Activated naive CD8-positive, alpha-beta T cell treated with anti-CD3 and anti-CD28 coated beads for 36 hours (primary cell): ENCODE measurements at regions not wholly inside any gene's neighbourhood (a gene's known extent, or its start where the extent isn't known, plus 50 kb on each side); places are given as distances from the start of the nearest gene placed in this dataset.

Experiments used
- DNase-seq: peaks from one replicate; pipeline ENCODE4 v3.0.0; 2021
- H3K27ac Mint-ChIP-seq: one replicate; pipeline ENCODE4 v1.8.0; 2022; ENCODE audit warnings: mild to moderate bottlenecking, moderate library complexity, mixed read lengths
- H3K27me3 Mint-ChIP-seq: one replicate; pipeline ENCODE4 v1.8.0; 2022; ENCODE audit warnings: mild to moderate bottlenecking, mixed read lengths
- H3K36me3 Mint-ChIP-seq: one replicate; pipeline ENCODE4 v1.8.0; 2021; ENCODE audit warnings: mild to moderate bottlenecking, mixed read lengths
- H3K4me1 Mint-ChIP-seq: one replicate; pipeline ENCODE4 v1.8.0; 2021; ENCODE audit warnings: mixed read lengths
- H3K4me3 Mint-ChIP-seq: one replicate; pipeline ENCODE4 v1.8.0; 2022; ENCODE audit warnings: mild to moderate bottlenecking, moderate library complexity, mixed read lengths
- H3K9me3 Mint-ChIP-seq: one replicate; pipeline ENCODE4 v1.8.0; 2022; ENCODE audit warnings: mixed read lengths

GRCh38 chr11:128116885-128117284, 470.5 kb downstream of the ETS1 start:
- no peak overlapping the region for H3K4me3 Mint-ChIP-seq
- DNase-seq, result no peak
- H3K27ac Mint-ChIP-seq, result no peak overlapping the region
- no peaks in the 10 kb centered on the region for H3K27me3 Mint-ChIP-seq
- no peaks in the 10 kb centered on the region for H3K9me3 Mint-ChIP-seq
- H3K36me3 Mint-ChIP-seq, result no peaks in the 10 kb centered on the region
- no peaks in the 10 kb centered on the region for H3K4me1 Mint-ChIP-seq

DNA sequence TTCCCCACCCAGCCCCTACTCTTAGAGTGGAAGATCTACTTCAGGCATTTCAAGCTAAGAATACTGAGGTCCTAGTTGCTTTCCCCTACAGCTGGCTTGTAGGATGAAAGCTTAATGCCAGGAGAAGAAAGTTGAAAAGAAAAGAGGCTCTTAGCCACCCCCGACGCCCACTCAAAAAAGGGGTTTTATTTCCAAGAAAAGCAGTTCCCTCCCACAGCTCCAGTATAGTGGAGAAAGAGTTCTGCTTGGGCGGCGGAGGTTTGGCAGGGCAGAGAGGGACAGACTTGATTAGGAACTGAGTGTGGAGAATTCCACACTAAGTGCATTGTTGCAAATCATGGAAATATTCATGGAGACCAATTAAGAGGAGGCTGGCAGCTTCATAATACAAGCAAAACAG, 470.9 kb downstream of the ETS1 start:
- no peak for DNase-seq
- Mint-ChIP-seq H3K27me3 (no peaks in the 10 kb centered on the region), H3K27ac (no peak overlapping the region), H3K4me1 (no peaks in the 10 kb centered on the region), H3K9me3 (no peaks in the 10 kb centered on the region), H3K4me3 (no peak overlapping the region), H3K36me3 (no peaks in the 10 kb centered on the region)

DNA sequence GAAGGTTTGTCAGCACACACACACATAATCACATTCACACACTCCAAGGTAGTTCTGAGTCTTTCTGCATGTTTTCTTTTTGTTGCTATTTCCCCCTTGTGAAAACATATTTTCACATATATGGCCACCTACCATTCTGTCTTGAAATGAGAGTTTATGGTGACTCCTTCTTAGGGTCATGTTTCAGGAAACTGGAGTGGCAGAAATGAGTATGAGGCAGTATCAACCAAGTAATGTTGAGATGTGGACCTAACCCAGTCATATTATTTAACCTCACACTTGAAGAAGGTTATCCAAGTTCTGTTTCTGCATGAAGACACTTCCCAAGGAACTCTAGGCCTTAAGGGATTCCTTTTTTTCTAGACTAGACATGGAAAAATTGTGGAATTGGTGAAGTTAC, 481.4 kb downstream of the ETS1 start:
- H3K27me3 Mint-ChIP-seq, result no peaks in the 10 kb centered on the region
- H3K9me3 Mint-ChIP-seq, result peaks cover 13% of the 10 kb centered on the region
- H3K4me3 Mint-ChIP-seq, result no peak overlapping the region
- H3K4me1 Mint-ChIP-seq, result peaks cover 9% of the 10 kb centered on the region
- DNase-seq, result no peak
- H3K36me3 Mint-ChIP-seq, result peaks cover 8% of the 10 kb centered on the region
- H3K27ac Mint-ChIP-seq, result no peak overlapping the region

- DNase-seq, result no peak
- Mint-ChIP-seq H3K4me1 (peaks cover 9% of the 10 kb centered on the region), H3K27ac (no peak overlapping the region), H3K9me3 (peaks cover 13% of the 10 kb centered on the region), H3K36me3 (peaks cover 8% of the 10 kb centered on the region), H3K27me3 (no peaks in the 10 kb centered on the region), H3K4me3 (no peak overlapping the region)
Measured at GRCh38 chr11:128105511-128105910, 481.8 kb downstream of the ETS1 start.

DNA sequence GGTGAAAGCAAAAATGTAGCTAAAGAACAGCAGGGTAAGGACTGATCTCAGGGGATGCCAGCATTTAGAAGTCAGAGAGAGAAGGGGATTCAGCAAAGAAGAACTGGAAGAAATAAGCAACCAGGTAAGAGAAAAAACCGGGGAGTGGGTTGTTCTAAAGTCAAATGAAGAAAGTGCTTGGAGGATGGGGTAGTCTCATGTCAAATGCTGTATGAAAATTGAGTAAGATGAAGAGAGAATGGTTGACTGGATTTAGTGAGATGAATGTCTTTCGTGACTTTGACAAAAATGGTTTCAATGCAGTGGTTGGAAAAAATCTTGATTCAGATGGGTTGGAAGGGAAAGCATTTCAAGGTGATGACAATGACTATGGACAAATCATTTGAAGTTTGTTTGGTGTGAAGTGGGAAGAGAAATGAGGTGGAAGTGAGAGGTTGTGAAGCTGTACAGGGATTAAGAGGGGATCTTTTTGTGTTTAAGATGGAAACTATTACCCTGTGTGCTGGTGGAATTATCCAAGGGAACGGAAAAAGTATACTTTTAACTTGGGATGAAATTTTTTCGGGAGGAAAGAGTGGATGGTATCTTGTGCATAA, 484.0 kb downstream of the ETS1 start:
- Mint-ChIP-seq H3K27ac (no peak overlapping the region), H3K36me3 (peaks cover 2% of the 10 kb centered on the region), H3K27me3 (no peaks in the 10 kb centered on the region), H3K9me3 (peaks cover 5% of the 10 kb centered on the region), H3K4me3 (no peak overlapping the region), H3K4me1 (peaks cover 17% of the 10 kb centered on the region)
- DNase-seq, result no peak

GRCh38 chr11:128098781-128099180, 488.6 kb downstream of the ETS1 start:
- H3K4me1 Mint-ChIP-seq, result peaks cover 28% of the 10 kb centered on the region
- peaks cover 3% of the 10 kb centered on the region for H3K9me3 Mint-ChIP-seq
- DNase-seq, result peak; percentile 16
- H3K27ac Mint-ChIP-seq, result peak overlapping the region; percentile 91
- no peaks in the 10 kb centered on the region for H3K27me3 Mint-ChIP-seq
- no peaks in the 10 kb centered on the region for H3K36me3 Mint-ChIP-seq
- H3K4me3 Mint-ChIP-seq, result peak overlapping the region; percentile 14

- Mint-ChIP-seq H3K4me1 (peaks cover 27% of the 10 kb centered on the region), H3K27ac (no peak overlapping the region), H3K36me3 (no peaks in the 10 kb centered on the region), H3K4me3 (no peak overlapping the region), H3K27me3 (no peaks in the 10 kb centered on the region), H3K9me3 (peaks cover 5% of the 10 kb centered on the region)
- DNase-seq, result no peak
Measured at GRCh38 chr11:128095466-128095981, 491.8 kb downstream of the ETS1 start.

DNA sequence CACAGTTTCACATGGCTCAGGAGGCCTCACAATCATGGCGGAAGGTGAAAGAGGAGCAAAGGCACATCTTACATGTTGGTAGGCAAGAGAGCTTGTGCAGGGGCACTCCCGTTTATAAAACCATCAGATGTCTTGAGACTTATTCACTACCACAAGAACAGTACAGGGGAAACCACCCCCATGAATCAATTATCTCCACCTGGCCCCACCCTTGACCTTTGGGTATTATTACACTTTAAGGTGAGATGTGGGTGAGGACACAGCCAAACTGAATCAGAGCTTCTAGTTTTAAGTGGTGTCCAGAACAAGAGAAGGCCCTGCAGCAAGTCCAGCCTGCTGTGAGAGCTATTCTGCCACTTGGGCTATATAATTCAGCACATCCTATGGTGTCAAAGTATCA, 493.7 kb downstream of the ETS1 start:
- Mint-ChIP-seq H3K9me3 (peaks cover 10% of the 10 kb centered on the region), H3K27ac (no peak overlapping the region), H3K4me1 (peaks cover 18% of the 10 kb centered on the region), H3K4me3 (no peak overlapping the region), H3K36me3 (peaks cover 7% of the 10 kb centered on the region), H3K27me3 (no peaks in the 10 kb centered on the region)
- no peak for DNase-seq

GRCh38 chr11:128089962-128090361, 497.4 kb downstream of the ETS1 start:
- Mint-ChIP-seq H3K4me3 (no peak overlapping the region), H3K27ac (no peak overlapping the region), H3K4me1 (peaks cover 24% of the 10 kb centered on the region), H3K9me3 (peaks cover 9% of the 10 kb centered on the region), H3K27me3 (no peaks in the 10 kb centered on the region), H3K36me3 (peaks cover 12% of the 10 kb centered on the region)
- DNase-seq, result no peak

DNA sequence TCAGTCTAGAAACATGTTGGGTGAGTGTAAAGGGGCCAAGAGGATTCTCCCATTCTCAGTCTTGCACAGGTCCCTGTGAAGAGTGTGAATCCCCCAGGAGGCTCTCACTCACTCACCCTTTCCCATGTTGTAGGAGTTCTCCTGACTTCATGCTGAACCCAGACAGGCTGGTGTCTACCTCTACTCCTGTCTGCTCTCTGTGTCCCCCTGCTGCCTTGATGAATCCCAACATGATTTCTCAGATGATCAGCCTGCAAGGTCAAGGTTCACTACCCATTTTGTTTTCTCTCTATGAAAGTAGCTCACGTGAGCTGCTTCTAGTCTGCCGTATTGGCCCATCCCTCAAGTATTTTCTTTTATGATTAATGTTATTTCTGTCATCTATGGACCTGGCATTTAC, 500.6 kb downstream of the ETS1 start:
- DNase-seq, result no peak
- Mint-ChIP-seq H3K27ac (no peak overlapping the region), H3K27me3 (no peaks in the 10 kb centered on the region), H3K4me1 (peaks cover 18% of the 10 kb centered on the region), H3K9me3 (peaks cover 15% of the 10 kb centered on the region), H3K4me3 (no peak overlapping the region), H3K36me3 (peaks cover 17% of the 10 kb centered on the region)

DNA sequence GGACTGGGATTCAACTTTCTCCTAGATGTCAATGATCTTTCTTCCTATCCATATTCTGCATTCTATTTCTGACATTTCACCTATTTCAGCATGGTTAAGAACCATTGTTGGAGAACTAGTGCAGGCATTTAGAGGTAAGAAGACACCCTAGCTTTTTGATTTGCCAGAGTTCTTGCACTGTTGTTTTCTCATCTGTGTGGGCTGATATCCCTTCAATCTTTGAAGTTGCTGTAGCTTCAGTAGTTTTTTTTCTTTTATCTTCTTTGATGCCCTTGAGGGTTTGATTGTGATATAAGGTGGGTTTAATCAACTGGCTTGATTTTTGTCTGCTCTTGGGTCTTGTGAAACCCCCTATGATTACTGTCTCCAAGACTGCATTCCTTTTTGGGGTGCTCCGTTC, 502.1 kb downstream of the ETS1 start:
- Mint-ChIP-seq H3K4me3 (no peak overlapping the region), H3K27me3 (no peaks in the 10 kb centered on the region), H3K36me3 (peaks cover 15% of the 10 kb centered on the region), H3K27ac (no peak overlapping the region), H3K4me1 (peaks cover 22% of the 10 kb centered on the region), H3K9me3 (peaks cover 14% of the 10 kb centered on the region)
- no peak for DNase-seq

GRCh38 chr11:128082574-128082973, 504.8 kb downstream of the ETS1 start:
- Mint-ChIP-seq H3K27ac (no peak overlapping the region), H3K4me1 (peaks cover 33% of the 10 kb centered on the region), H3K9me3 (peaks cover 12% of the 10 kb centered on the region), H3K27me3 (no peaks in the 10 kb centered on the region), H3K4me3 (no peak overlapping the region), H3K36me3 (peaks cover 10% of the 10 kb centered on the region)
- no peak for DNase-seq

GRCh38 chr11:128069665-128070064, 517.7 kb downstream of the ETS1 start:
- DNase-seq, result no peak
- no peaks in the 10 kb centered on the region for H3K4me1 Mint-ChIP-seq
- H3K9me3 Mint-ChIP-seq, result peaks cover 13% of the 10 kb centered on the region
- no peak overlapping the region for H3K4me3 Mint-ChIP-seq
- H3K36me3 Mint-ChIP-seq, result peaks cover 5% of the 10 kb centered on the region
- no peak overlapping the region for H3K27ac Mint-ChIP-seq
- H3K27me3 Mint-ChIP-seq, result no peaks in the 10 kb centered on the region

GRCh38 chr11:128067780-128068179, 519.6 kb downstream of the ETS1 start:
- H3K4me3 Mint-ChIP-seq, result no peak overlapping the region
- no peaks in the 10 kb centered on the region for H3K27me3 Mint-ChIP-seq
- DNase-seq, result no peak
- no peak overlapping the region for H3K27ac Mint-ChIP-seq
- peaks cover 5% of the 10 kb centered on the region for H3K36me3 Mint-ChIP-seq
- H3K4me1 Mint-ChIP-seq, result no peaks in the 10 kb centered on the region
- peaks cover 23% of the 10 kb centered on the region for H3K9me3 Mint-ChIP-seq

DNA sequence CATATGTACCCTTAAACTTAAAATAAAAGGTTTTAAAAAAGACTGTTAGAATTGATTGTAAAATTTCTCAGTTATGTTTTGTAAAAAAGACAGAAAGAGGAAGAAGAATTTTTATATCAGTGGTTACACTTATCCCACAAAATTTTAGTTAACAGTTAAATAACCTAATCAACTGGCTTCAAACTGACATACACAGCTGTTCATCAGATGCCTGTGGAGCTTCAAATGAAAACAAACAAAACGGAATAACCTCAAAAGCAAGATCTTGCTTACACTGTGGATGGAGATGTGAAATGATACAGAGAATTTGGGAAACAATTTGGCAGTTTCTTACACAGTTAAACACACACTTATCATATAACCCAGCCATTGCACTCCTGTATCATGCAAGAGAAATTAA, 521.0 kb downstream of the ETS1 start:
- Mint-ChIP-seq H3K9me3 (peaks cover 23% of the 10 kb centered on the region), H3K4me3 (no peak overlapping the region), H3K27ac (no peak overlapping the region), H3K36me3 (peaks cover 5% of the 10 kb centered on the region), H3K4me1 (no peaks in the 10 kb centered on the region), H3K27me3 (no peaks in the 10 kb centered on the region)
- no peak for DNase-seq

DNA sequence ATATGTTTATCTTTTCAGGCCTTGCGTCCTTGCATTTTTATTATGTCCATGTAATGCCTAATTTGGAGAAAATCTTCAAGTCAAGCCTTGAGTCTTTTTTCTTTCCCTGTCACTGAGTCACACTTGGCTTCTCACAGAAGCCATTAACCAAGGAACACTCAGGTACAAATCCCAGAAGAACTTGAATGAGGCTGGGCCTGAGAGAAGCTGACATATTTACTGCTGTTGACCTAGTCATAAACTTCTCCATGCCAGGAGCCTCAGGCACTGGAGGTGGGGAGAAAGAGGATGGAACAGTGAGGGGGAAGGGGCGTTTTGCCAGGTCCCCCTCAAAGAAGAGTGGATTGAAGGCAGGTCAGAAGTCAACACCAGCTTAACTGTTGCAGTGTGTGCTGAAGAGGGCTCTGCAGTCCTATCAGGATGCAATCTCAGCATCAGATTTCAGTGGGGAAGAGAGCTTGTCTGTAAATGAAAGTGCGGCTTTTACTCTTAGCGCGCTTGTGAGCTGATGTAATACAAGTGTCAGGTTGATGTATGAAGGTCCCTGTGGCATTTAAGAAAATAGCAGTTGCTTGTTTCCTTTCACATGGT, 526.0 kb downstream of the ETS1 start:
- Mint-ChIP-seq H3K4me3 (no peak overlapping the region), H3K27ac (no peak overlapping the region), H3K9me3 (peaks cover 13% of the 10 kb centered on the region), H3K27me3 (no peaks in the 10 kb centered on the region), H3K4me1 (peaks cover 10% of the 10 kb centered on the region), H3K36me3 (no peaks in the 10 kb centered on the region)
- DNase-seq, result no peak
